K562 (cell line): ENCODE measurements at regions not wholly inside any gene's neighbourhood (a gene's known extent, or its start where the extent isn't known, plus 50 kb on each side); places are given as distances from the start of the nearest gene placed in this dataset.

Experiments
- ATAC-seq: fragments of 200-7000 bp; cut with Tn5 transposase; 3 replicates; pipeline ENCODE4 v1.9.1; 2020; ENCODE audit warnings: moderate library complexity
- BruUV-seq: library from RNA; stranded (reverse); fragments of 400-500 nt; replicated peaks from 2 replicates; lab custom pipeline; 2021; lab: Mats Ljungman, UMichigan
- CTCF ChIA-PET: fragments of 300-600 bp; formaldehyde crosslinking; extraction: SDS; loops from one replicate; lab custom pipeline; 2021; ENCODE audit warnings: low intra/inter-chr PET ratio; lab: Yijun Ruan, JAX
- POLR2A ChIA-PET: fragments of 300-600, 350-650 bp; sonication (Branson Sonifier 250); formaldehyde crosslinking; extraction: SDS; loops from one replicate; lab custom pipeline; 2021; ENCODE audit warnings: antibody characterized with exemption, inconsistent platforms; lab: Yijun Ruan, JAX
- DNase-seq, 4 experiments: peaks; one replicate each; pipeline versions ENCODE4 v3.0.0 to v3.0.0-alpha.2; 2011 to 2018; ENCODE audit warnings: low spot score in 3 of 4, mixed read lengths in 3 of 4; ENCODE audit errors: extremely low read depth in 1 of 4
- FAIRE-seq: peaks from 2 replicates; lab custom pipeline; 2011; peaks lifted over from hg19 to GRCh38; lab: Jason Lieb, UNC
- H2AFZ ChIP-seq: 2 replicates; pipeline ENCODE4 v1.6.0; 2011; ENCODE audit warnings: low read depth, low read length, control low read depth, inconsistent platforms
- H3K27ac ChIP-seq: fragments of 200-600 bp; 3 replicates; pipeline ENCODE4 v1.8.0; 2011; ENCODE audit warnings: low read depth, mild to moderate bottlenecking, control low read depth, inconsistent platforms, low read length, moderate library complexity, mixed read lengths; ENCODE audit errors: extremely low read depth
- H3K27me3 ChIP-seq, 2 experiments: fragments of 300-600 bp in 1 of 2; 2 replicates in 1 of 2; 3 replicates in 1 of 2; pipeline versions ENCODE4 v1.6.0 to v1.8.0; 2011; ENCODE audit warnings: inconsistent platforms in 2 of 2, low read length in 2 of 2, mild to moderate bottlenecking in 1 of 2, mixed read lengths in 1 of 2, moderate library complexity in 1 of 2; ENCODE audit not compliant: control insufficient read depth in 2 of 2, insufficient read depth in 2 of 2
- H3K36me3 ChIP-seq: fragments of 300-600 bp; 3 replicates; pipeline ENCODE4 v1.8.0; 2011; ENCODE audit warnings: mild to moderate bottlenecking, low read length, inconsistent platforms; ENCODE audit not compliant: control insufficient read depth, insufficient read depth
- H3K4me1 ChIP-seq, 2 experiments: fragments of 200-600 bp in 1 of 2; replicated peaks in 1 of 2; 2 replicates in 1 of 2; 3 replicates in 1 of 2; pipeline versions ENCODE4 v1.5.1 to v1.8.0; 2011; ENCODE audit warnings: inconsistent platforms in 2 of 2, low read length in 2 of 2, mild to moderate bottlenecking in 1 of 2, mixed read lengths in 1 of 2, moderate library complexity in 1 of 2; ENCODE audit not compliant: control insufficient read depth in 2 of 2, insufficient read depth in 2 of 2
- H3K4me2 ChIP-seq: 2 replicates; pipeline ENCODE4 v1.6.1; 2011; ENCODE audit warnings: low read length, control low read depth, inconsistent platforms, mixed read lengths; ENCODE audit not compliant: insufficient read depth
- H3K4me3 ChIP-seq: fragments of 200-600 bp; sonication (generic), shearing (Covaris generic); 2 replicates; pipeline ENCODE4 v1.5.1; 2016; ENCODE audit warnings: control low read depth, inconsistent platforms
- H3K79me2 ChIP-seq: fragments of 200-600 bp; 3 replicates; pipeline ENCODE4 v1.8.0; 2011; ENCODE audit warnings: low read length, inconsistent platforms; ENCODE audit not compliant: control insufficient read depth, insufficient read depth
- H3K9ac ChIP-seq, 2 experiments: 2 replicates each; pipeline versions ENCODE4 v1.6.0 to v1.6.1; 2011; ENCODE audit warnings: low read depth in 2 of 2, low read length in 2 of 2, control low read depth in 1 of 2, inconsistent platforms in 1 of 2, mild to moderate bottlenecking in 1 of 2, mixed read lengths in 1 of 2; ENCODE audit not compliant: insufficient read depth in 1 of 2
- H3K9me1 ChIP-seq: one replicate; pipeline ENCODE4 v1.6.0; 2011; ENCODE audit warnings: inconsistent platforms, mild to moderate bottlenecking, low read length, moderate library complexity; ENCODE audit not compliant: control insufficient read depth, insufficient read depth
- H3K9me3 ChIP-seq: replicated peaks from 2 replicates; pipeline ENCODE4 v1.5.1; 2011; ENCODE audit warnings: low read depth, low read length, inconsistent platforms; ENCODE audit not compliant: control insufficient read depth, insufficient read depth
- H4K20me1 ChIP-seq: replicated peaks from 2 replicates; pipeline ENCODE4 v1.6.1; 2011; ENCODE audit warnings: low read length, inconsistent platforms, mixed read lengths; ENCODE audit not compliant: control insufficient read depth, insufficient read depth
- BRF1 ChIP-seq: IDR thresholded peaks from 3 replicates; pipeline ENCODE4 v1.6.1; 2011; ENCODE audit warnings: borderline replicate concordance, mild to moderate bottlenecking; ENCODE audit not compliant: insufficient read length; ENCODE audit errors: extremely low read depth
- MTF1 ChIP-seq: fragments of 250-450 bp; sonication (Bioruptor Pico); IDR thresholded peaks from 2 replicates; pipeline ENCODE4 v1.9.0; 2021; ENCODE audit warnings: moderate library complexity, mild to moderate bottlenecking, inconsistent platforms, borderline replicate concordance
- RUNX1 ChIP-seq: sonication (generic); IDR thresholded peaks from 2 replicates; pipeline ENCODE4 v1.6.1; 2016; ENCODE audit warnings: antibody characterized with exemption, low read depth
- SAFB2 ChIP-seq: fragments of 200-400 bp; formaldehyde crosslinking; IDR thresholded peaks from 2 replicates; pipeline ENCODE4 v1.6.1; 2018; ENCODE audit warnings: borderline replicate concordance, low read length, low read depth, moderate library complexity; ENCODE audit not compliant: severe bottlenecking
- XRCC4 ChIP-seq: IDR thresholded peaks from one replicate; pipeline ENCODE4 v1.6.1; 2011; ENCODE audit not compliant: insufficient read depth, insufficient read length; ENCODE audit errors: extremely low read depth
- WGBS: fragments of 100-300 bp; shearing (Covaris generic); methylation state at CpG from one replicate; pipeline ENCODE4 v1.1.6; 2016; ENCODE audit warnings: low coverage, mixed read lengths; ENCODE audit not compliant: insufficient coverage; ENCODE audit errors: missing lambda C conversion rate; 5-methylcytosine and 5-hydroxymethylcytosine counted together
- in situ Hi-C: fragments of 300-500 bp; cut with MboI; formaldehyde crosslinking; loops from 4 replicates; pipeline ENCODE4 v1.15.0; 2018; ENCODE audit warnings: inconsistent platforms, mixed read lengths
- intact Hi-C: fragments of 100-400 bp; cut with micrococcal nuclease; formaldehyde crosslinking; loops from 2 replicates; pipeline ENCODE4 v1.14.2; 2022
- TF ChIP-seq, protein P1 (sequence below): sonication (generic); formaldehyde crosslinking; IDR thresholded peaks from 2 replicates; pipeline ENCODE4 v1.4.0; 2020; ENCODE audit warnings: mild to moderate bottlenecking, missing genetic modification reagents
- TF ChIP-seq, protein P2 (sequence below): fragments of 200-800 bp; sonication (Bioruptor generic); IDR thresholded peaks from 2 replicates; pipeline ENCODE4 v1.6.1; 2016; ENCODE audit warnings: missing genetic modification characterization, missing compliant biosample characterization
- TF ChIP-seq, protein P3 (sequence below): fragments of 250-450 bp; sonication (Bioruptor Pico); IDR thresholded peaks from 2 replicates; pipeline ENCODE4 v1.5.1; 2021; ENCODE audit warnings: mild to moderate bottlenecking
- TF ChIP-seq, protein P4 (sequence below): IDR thresholded peaks from 2 replicates; pipeline ENCODE4 v1.6.1; 2011; ENCODE audit warnings: borderline replicate concordance, low read depth, mild to moderate bottlenecking, moderate library complexity, low read length; ENCODE audit not compliant: insufficient read depth, poor library complexity, severe bottlenecking

DNA sequence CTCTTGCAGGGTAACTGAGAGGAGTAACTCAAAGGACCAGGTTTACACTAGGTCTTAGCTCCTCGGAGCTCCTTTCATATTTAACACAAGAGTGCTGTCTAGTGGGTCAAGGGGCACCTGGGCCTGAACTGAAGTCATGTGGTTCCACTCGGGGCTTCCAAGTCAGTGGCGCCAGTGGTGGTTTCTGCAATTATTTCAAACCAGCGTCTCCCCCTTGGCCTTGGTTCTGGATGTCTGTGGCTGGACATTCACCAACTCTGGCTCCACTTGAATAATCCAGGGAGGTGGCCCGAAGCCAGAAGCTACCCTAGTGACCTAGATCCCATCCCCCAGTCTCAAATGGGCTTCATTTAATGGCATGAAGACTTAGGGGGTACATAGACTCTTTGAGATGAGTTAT lies 144.3 kb upstream of the ADAMTS9 start:
- DNase-seq (no peak), FAIRE-seq (no peak), ATAC-seq (no peak)
- ChIA-PET POLR2A (no interaction called here), CTCF (no interaction called here)
- Histone ChIP-seq H3K4me1 (no peaks in the 10 kb centered on the region), H3K4me2 (no peak overlapping the region), H4K20me1 (no peaks in the 10 kb centered on the region), H3K9ac (no peak overlapping the region), H3K79me2 (no peaks in the 10 kb centered on the region), H3K27me3 (peaks cover 4 to 6% of the 10 kb centered on the region in 2 experiments; a peak in 4 of 5 replicates), H3K4me3 (no peak overlapping the region), H3K9me1 (no peaks in the 10 kb centered on the region), H3K36me3 (no peaks in the 10 kb centered on the region), H2AFZ (no peak overlapping the region), H3K9me3 (no peaks in the 10 kb centered on the region), H3K27ac (no peak overlapping the region)
- WGBS, result 0% methylated on average over 3 of the region's 5 CpGs
- in situ Hi-C loops (no loop called here), intact Hi-C loops (no loop called here)
- BruUV-seq, result no TSS peak
- TF ChIP-seq RUNX1 (no peak), MTF1 (CRISPR knock-in tag) (no peak), XRCC4 (no peak), BRF1 (no peak), SAFB2 (no peak)
- TF ChIP-seq, protein P1, sequence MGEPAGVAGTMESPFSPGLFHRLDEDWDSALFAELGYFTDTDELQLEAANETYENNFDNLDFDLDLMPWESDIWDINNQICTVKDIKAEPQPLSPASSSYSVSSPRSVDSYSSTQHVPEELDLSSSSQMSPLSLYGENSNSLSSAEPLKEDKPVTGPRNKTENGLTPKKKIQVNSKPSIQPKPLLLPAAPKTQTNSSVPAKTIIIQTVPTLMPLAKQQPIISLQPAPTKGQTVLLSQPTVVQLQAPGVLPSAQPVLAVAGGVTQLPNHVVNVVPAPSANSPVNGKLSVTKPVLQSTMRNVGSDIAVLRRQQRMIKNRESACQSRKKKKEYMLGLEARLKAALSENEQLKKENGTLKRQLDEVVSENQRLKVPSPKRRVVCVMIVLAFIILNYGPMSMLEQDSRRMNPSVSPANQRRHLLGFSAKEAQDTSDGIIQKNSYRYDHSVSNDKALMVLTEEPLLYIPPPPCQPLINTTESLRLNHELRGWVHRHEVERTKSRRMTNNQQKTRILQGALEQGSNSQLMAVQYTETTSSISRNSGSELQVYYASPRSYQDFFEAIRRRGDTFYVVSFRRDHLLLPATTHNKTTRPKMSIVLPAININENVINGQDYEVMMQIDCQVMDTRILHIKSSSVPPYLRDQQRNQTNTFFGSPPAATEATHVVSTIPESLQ, result no peak
- TF ChIP-seq, protein P2, sequence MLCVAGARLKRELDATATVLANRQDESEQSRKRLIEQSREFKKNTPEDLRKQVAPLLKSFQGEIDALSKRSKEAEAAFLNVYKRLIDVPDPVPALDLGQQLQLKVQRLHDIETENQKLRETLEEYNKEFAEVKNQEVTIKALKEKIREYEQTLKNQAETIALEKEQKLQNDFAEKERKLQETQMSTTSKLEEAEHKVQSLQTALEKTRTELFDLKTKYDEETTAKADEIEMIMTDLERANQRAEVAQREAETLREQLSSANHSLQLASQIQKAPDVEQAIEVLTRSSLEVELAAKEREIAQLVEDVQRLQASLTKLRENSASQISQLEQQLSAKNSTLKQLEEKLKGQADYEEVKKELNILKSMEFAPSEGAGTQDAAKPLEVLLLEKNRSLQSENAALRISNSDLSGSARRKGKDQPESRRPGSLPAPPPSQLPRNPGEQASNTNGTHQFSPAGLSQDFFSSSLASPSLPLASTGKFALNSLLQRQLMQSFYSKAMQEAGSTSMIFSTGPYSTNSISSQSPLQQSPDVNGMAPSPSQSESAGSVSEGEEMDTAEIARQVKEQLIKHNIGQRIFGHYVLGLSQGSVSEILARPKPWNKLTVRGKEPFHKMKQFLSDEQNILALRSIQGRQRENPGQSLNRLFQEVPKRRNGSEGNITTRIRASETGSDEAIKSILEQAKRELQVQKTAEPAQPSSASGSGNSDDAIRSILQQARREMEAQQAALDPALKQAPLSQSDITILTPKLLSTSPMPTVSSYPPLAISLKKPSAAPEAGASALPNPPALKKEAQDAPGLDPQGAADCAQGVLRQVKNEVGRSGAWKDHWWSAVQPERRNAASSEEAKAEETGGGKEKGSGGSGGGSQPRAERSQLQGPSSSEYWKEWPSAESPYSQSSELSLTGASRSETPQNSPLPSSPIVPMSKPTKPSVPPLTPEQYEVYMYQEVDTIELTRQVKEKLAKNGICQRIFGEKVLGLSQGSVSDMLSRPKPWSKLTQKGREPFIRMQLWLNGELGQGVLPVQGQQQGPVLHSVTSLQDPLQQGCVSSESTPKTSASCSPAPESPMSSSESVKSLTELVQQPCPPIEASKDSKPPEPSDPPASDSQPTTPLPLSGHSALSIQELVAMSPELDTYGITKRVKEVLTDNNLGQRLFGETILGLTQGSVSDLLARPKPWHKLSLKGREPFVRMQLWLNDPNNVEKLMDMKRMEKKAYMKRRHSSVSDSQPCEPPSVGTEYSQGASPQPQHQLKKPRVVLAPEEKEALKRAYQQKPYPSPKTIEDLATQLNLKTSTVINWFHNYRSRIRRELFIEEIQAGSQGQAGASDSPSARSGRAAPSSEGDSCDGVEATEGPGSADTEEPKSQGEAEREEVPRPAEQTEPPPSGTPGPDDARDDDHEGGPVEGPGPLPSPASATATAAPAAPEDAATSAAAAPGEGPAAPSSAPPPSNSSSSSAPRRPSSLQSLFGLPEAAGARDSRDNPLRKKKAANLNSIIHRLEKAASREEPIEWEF (CRISPR knock-in tag), result no peak
- TF ChIP-seq, protein P3, sequence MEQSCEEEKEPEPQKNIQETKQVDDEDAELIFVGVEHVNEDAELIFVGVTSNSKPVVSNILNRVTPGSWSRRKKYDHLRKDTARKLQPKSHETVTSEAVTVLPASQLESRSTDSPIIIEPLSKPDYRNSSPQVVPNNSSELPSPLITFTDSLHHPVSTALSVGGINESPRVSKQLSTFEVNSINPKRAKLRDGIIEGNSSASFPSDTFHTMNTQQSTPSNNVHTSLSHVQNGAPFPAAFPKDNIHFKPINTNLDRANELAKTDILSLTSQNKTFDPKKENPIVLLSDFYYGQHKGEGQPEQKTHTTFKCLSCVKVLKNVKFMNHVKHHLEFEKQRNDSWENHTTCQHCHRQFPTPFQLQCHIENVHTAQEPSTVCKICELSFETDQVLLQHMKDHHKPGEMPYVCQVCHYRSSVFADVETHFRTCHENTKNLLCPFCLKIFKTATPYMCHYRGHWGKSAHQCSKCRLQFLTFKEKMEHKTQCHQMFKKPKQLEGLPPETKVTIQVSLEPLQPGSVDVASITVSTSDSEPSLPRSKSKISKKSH (CRISPR knock-in tag), result no peak
- TF ChIP-seq, protein P4, sequence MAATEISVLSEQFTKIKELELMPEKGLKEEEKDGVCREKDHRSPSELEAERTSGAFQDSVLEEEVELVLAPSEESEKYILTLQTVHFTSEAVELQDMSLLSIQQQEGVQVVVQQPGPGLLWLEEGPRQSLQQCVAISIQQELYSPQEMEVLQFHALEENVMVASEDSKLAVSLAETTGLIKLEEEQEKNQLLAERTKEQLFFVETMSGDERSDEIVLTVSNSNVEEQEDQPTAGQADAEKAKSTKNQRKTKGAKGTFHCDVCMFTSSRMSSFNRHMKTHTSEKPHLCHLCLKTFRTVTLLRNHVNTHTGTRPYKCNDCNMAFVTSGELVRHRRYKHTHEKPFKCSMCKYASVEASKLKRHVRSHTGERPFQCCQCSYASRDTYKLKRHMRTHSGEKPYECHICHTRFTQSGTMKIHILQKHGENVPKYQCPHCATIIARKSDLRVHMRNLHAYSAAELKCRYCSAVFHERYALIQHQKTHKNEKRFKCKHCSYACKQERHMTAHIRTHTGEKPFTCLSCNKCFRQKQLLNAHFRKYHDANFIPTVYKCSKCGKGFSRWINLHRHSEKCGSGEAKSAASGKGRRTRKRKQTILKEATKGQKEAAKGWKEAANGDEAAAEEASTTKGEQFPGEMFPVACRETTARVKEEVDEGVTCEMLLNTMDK, result no peak
